Progenitor cell of endocrine pancreas (in vitro differentiated cells): ENCODE measurements at regions not wholly inside any gene's neighbourhood (a gene's known extent, or its start where the extent isn't known, plus 50 kb on each side); places are given as distances from the start of the nearest gene placed in this dataset.

Experiments
- DNase-seq: peaks from one replicate; pipeline ENCODE4 v3.0.0; 2021; ENCODE audit warnings: low spot score; ENCODE audit not compliant: unreplicated experiment
- H3K27ac Mint-ChIP-seq: 2 replicates; pipeline ENCODE4 v1.8.0; 2021; ENCODE audit warnings: mild to moderate bottlenecking, moderate library complexity, mixed read lengths
- H3K27me3 Mint-ChIP-seq: 2 replicates; pipeline ENCODE4 v1.8.0; 2021; ENCODE audit warnings: mixed read lengths
- H3K36me3 Mint-ChIP-seq: 2 replicates; pipeline ENCODE4 v1.8.0; 2022; ENCODE audit warnings: mixed read lengths; ENCODE audit not compliant: insufficient read depth
- H3K4me1 Mint-ChIP-seq: 2 replicates; pipeline ENCODE4 v1.8.0; 2021; ENCODE audit warnings: low read depth, mixed read lengths
- H3K4me3 Mint-ChIP-seq: 2 replicates; pipeline ENCODE4 v1.8.0; 2021; ENCODE audit warnings: low read depth, mild to moderate bottlenecking, moderate library complexity, mixed read lengths
- H3K9me3 Mint-ChIP-seq: 2 replicates; pipeline ENCODE4 v1.8.0; 2021; ENCODE audit warnings: low read depth, mixed read lengths
- CTCF ChIP-seq: fragments of 200-600 bp; sonication (generic); IDR thresholded peaks from one replicate; pipeline ENCODE4 v1.5.0; 2021; ENCODE audit warnings: antibody characterized with exemption, mild to moderate bottlenecking; ENCODE audit not compliant: unreplicated experiment

DNA sequence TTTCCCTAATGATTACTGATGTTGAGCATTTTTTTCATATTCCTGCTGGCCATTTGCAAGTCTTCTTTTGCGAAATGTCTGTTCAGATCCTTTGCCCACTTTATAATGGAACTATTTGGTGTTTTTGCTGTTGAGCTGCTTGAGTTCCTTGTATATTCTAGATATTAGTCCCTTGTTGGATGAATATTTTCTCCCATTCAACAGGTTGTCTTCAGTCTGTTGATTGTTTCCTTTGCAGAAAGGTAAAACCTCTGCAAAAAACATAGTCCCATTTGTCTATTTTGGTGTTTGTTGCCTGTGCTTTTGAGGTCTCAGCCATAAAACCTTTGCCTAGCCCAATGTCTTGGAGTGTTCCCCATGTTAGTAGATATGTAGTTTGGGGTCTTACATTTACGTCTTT lies 78.0 kb upstream of the GUCA2B start:
- no peak for TF ChIP-seq CTCF
- H3K36me3 Mint-ChIP-seq = no peaks in the 10 kb centered on the region
- H3K27me3 Mint-ChIP-seq = peaks cover 48% of the 10 kb centered on the region
- H3K4me3 Mint-ChIP-seq = no peak overlapping the region
- H3K4me1 Mint-ChIP-seq = no peaks in the 10 kb centered on the region
- H3K27ac Mint-ChIP-seq = no peak overlapping the region
- H3K9me3 Mint-ChIP-seq = peaks cover 13% of the 10 kb centered on the region
- no peak for DNase-seq

DNA sequence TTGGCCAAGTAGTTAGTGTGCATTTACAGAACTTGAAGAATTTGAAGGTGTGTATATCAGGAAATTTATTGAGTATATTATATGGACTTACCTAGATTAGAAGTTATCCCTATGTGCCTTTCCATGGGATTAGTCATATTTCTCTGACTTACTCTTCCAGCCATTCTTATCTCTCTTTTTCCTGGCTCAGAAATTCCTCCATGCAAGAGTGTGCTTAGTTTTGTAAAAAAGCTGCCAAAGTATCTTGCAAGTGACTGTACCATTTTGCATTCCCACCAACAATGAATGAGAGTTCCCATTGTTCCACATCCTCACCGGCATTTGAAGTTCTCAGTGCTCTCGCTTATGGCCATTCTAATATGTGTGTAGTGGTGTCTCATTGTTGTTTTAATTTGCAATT lies 82.2 kb upstream of the GUCA2B start:
- Mint-ChIP-seq H3K27ac (no peak overlapping the region), H3K4me1 (no peaks in the 10 kb centered on the region), H3K9me3 (peaks cover 11% of the 10 kb centered on the region), H3K36me3 (no peaks in the 10 kb centered on the region), H3K27me3 (peaks cover 57% of the 10 kb centered on the region), H3K4me3 (no peak overlapping the region)
- no peak for TF ChIP-seq CTCF
- no peak for DNase-seq

- Mint-ChIP-seq H3K27me3 (peaks cover 11% of the 10 kb centered on the region), H3K27ac (no peak overlapping the region), H3K4me3 (no peak overlapping the region), H3K4me1 (no peaks in the 10 kb centered on the region), H3K9me3 (peaks cover 24% of the 10 kb centered on the region), H3K36me3 (peaks cover 2% of the 10 kb centered on the region)
- DNase-seq = no peak
- no peak for TF ChIP-seq CTCF
Measured at GRCh38 chr1:42057800-42058199, 95.4 kb upstream of the GUCA2B start.

DNA sequence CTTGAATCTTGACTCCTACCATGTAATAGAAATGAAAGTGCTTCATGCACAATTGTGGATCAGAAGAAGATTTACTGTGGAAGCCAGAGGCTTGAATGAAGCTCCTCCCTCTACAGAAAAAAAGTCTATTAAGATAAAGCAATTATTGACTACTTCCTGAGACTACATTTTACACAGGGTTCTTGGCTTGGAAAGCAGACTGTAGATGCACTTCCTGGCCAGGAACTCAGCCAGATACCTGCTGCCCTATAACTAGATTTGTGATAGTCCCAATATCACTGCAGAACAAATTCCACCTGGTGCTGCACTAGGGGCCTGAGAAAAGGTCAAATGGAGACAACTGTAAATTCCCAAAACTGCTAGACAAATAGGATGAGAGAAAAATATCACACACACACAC lies 96.8 kb upstream of the GUCA2B start:
- TF ChIP-seq CTCF = no peak
- Mint-ChIP-seq H3K27ac (no peak overlapping the region), H3K27me3 (peaks cover 12% of the 10 kb centered on the region), H3K9me3 (peaks cover 20% of the 10 kb centered on the region), H3K36me3 (peaks cover 2% of the 10 kb centered on the region), H3K4me1 (no peaks in the 10 kb centered on the region), H3K4me3 (no peak overlapping the region)
- DNase-seq = no peak

GRCh38 chr1:42055061-42055460 lies 98.1 kb upstream of the GUCA2B start:
- DNase-seq = no peak
- Mint-ChIP-seq H3K4me1 (no peaks in the 10 kb centered on the region), H3K4me3 (no peak overlapping the region), H3K27ac (no peak overlapping the region), H3K9me3 (peaks cover 20% of the 10 kb centered on the region), H3K36me3 (peaks cover 2% of the 10 kb centered on the region), H3K27me3 (peaks cover 19% of the 10 kb centered on the region)
- TF ChIP-seq CTCF = no peak
